Lung (tissue), 11 donors: ENCODE measurements at regions not wholly inside any gene's neighbourhood (a gene's known extent, or its start where the extent isn't known, plus 50 kb on each side); places are given as distances from the start of the nearest gene placed in this dataset.

ENCODE experiments used
- ATAC-seq: fragments of 200-7000 bp; cut with Tn5 transposase; one replicate; pipeline ENCODE4 v1.9.1; 2020; ENCODE audit warnings: moderate number of reproducible peaks; ENCODE audit not compliant: insufficient read depth, low FRiP score
- DNase-seq, 3 donors: peaks; one replicate each; pipeline ENCODE4 v3.0.0-alpha.2; 2013 to 2017
- H3K27ac ChIP-seq, 2 donors: one replicate each; pipeline ENCODE4 v1.5.1; 2013; ENCODE audit warnings: mild to moderate bottlenecking in 2 of 2, moderate library complexity in 2 of 2, control low read depth in 1 of 2, inconsistent platforms in 1 of 2, low read depth in 1 of 2, low read length in 1 of 2
- H3K27me3 ChIP-seq, 3 donors: one replicate each; pipeline ENCODE4 v1.5.1; 2013; ENCODE audit warnings: low read length in 2 of 3; ENCODE audit not compliant: control insufficient read depth in 3 of 3, insufficient read depth in 3 of 3
- H3K36me3 ChIP-seq, 4 donors: one replicate each; pipeline ENCODE4 v1.5.1; 2013; ENCODE audit warnings: low read length in 4 of 4, mild to moderate bottlenecking in 1 of 4, moderate library complexity in 1 of 4; ENCODE audit not compliant: control insufficient read depth in 4 of 4, insufficient read depth in 4 of 4
- H3K4me1 ChIP-seq, 5 donors: one replicate each; pipeline ENCODE4 v1.5.1; 2013; ENCODE audit warnings: low read length in 5 of 5, mild to moderate bottlenecking in 2 of 5, moderate library complexity in 1 of 5; ENCODE audit not compliant: control insufficient read depth in 5 of 5, insufficient read depth in 5 of 5
- H3K4me3 ChIP-seq: one replicate; pipeline ENCODE4 v1.5.1; 2013; ENCODE audit warnings: mild to moderate bottlenecking, control low read depth, moderate library complexity
- H3K9ac ChIP-seq, 2 donors: one replicate each; pipeline ENCODE4 v1.5.1; 2013; ENCODE audit warnings: low read length in 2 of 2, control low read depth in 1 of 2; ENCODE audit not compliant: insufficient read depth in 1 of 2
- H3K9me3 ChIP-seq, 4 donors: one replicate each; pipeline ENCODE4 v1.5.1; 2013; ENCODE audit warnings: low read length in 3 of 4, mild to moderate bottlenecking in 1 of 4, moderate library complexity in 1 of 4; ENCODE audit not compliant: control insufficient read depth in 4 of 4, insufficient read depth in 3 of 4
- WGBS, 2 donors: extraction: QIAGEN DNeasy Blood & Tissue Kit; methylation state at CpG; one replicate each; pipeline ENCODE4 v1.1.7; 2013; 5-methylcytosine and 5-hydroxymethylcytosine counted together
- TF ChIP-seq, protein P1 (sequence below): IDR thresholded peaks from 2 replicates; pipeline ENCODE4 v1.5.1; 2012; ENCODE audit warnings: mild to moderate bottlenecking; ENCODE audit errors: control extremely low read depth, extremely low read depth
- donor health status: control.
- donor health status: control.
- donor health status: Bipolar disorder and iron deficiency.
- donor health status: healthy.
- donor health status: DM: yes; HTN: yes; CAD: no.

- H3K9me3 ChIP-seq: no peaks in the 10 kb centered on the region
- no peak for DNase-seq
- H3K4me3 ChIP-seq: no peak overlapping the region
- H3K27ac ChIP-seq: peak overlapping the region in 1 of 2 donors; percentile 29
- peaks cover 0 to 11% (median 0%) of the 10 kb centered on the region in 5 donors for H3K4me1 ChIP-seq
- no peak overlapping the region for H3K9ac ChIP-seq
- no peaks in the 10 kb centered on the region for H3K36me3 ChIP-seq
- WGBS, 2 donors: 58 to 75% methylated on average over 2 of the region's 2 CpGs
- no peaks in the 10 kb centered on the region for H3K27me3 ChIP-seq
- no peak for ATAC-seq
- TF ChIP-seq, protein P1, sequence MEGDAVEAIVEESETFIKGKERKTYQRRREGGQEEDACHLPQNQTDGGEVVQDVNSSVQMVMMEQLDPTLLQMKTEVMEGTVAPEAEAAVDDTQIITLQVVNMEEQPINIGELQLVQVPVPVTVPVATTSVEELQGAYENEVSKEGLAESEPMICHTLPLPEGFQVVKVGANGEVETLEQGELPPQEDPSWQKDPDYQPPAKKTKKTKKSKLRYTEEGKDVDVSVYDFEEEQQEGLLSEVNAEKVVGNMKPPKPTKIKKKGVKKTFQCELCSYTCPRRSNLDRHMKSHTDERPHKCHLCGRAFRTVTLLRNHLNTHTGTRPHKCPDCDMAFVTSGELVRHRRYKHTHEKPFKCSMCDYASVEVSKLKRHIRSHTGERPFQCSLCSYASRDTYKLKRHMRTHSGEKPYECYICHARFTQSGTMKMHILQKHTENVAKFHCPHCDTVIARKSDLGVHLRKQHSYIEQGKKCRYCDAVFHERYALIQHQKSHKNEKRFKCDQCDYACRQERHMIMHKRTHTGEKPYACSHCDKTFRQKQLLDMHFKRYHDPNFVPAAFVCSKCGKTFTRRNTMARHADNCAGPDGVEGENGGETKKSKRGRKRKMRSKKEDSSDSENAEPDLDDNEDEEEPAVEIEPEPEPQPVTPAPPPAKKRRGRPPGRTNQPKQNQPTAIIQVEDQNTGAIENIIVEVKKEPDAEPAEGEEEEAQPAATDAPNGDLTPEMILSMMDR: no peak
Measured at GRCh38 chr6:140440223-140440835, 1065.9 kb upstream of the CITED2 start.

- peak overlapping the region in 1 of 2 donors; percentile 51 for H3K27ac ChIP-seq
Measured at GRCh38 chr6:140438346-140438735, 1063.9 kb upstream of the CITED2 start.

GRCh38 chr6:140437619-140438345 is 1063.3 kb upstream of the CITED2 start:
- Histone ChIP-seq H3K36me3 (no peaks in the 10 kb centered on the region), H3K4me3 (no peak overlapping the region), H3K27me3 (no peaks in the 10 kb centered on the region), H3K4me1 (peaks cover 0 to 11% (median 0%) of the 10 kb centered on the region in 5 donors), H3K9me3 (peaks cover 0 to 10% (median 0%) of the 10 kb centered on the region in 4 donors), H3K9ac (no peak overlapping the region), H3K27ac (peak overlapping the region in 1 of 2 donors; percentile 51)
- TF ChIP-seq, protein P1: no peak
- no peak for ATAC-seq
- DNase-seq: no peak
- 83 to 89% methylated on average over 5 of the region's 5 CpGs for WGBS, 2 donors

More at GRCh38 chr6:140438346-140438735, 1063.9 kb upstream of the CITED2 start:
- Histone ChIP-seq H3K27me3 (no peaks in the 10 kb centered on the region), H3K9me3 (peaks cover 0 to 10% (median 0%) of the 10 kb centered on the region in 4 donors), H3K4me1 (peaks cover 0 to 11% (median 0%) of the 10 kb centered on the region in 5 donors), H3K9ac (no peak overlapping the region), H3K4me3 (no peak overlapping the region), H3K36me3 (no peaks in the 10 kb centered on the region)
- ATAC-seq: no peak
- no peak for DNase-seq
- WGBS, 2 donors: 88 to 96% methylated on average over 2 of the region's 2 CpGs
- TF ChIP-seq, protein P1: no peak
